GM19328 (cell line): ENCODE measurements at regions not wholly inside any gene's neighbourhood (a gene's known extent, or its start where the extent isn't known, plus 50 kb on each side); places are given as distances from the start of the nearest gene placed in this dataset.

Experiments used
- ATAC-seq: cut with Tn5 transposase; IDR thresholded peaks from one replicate; pipeline ENCODE4 v1.9.1; 2021; ENCODE audit warnings: mild to moderate bottlenecking, moderate library complexity; ENCODE audit not compliant: unreplicated experiment

GRCh38 chr6:156651486-156651885 is 125.7 kb upstream of the ARID1B start:
- ATAC-seq = no peak

GRCh38 chr6:156650896-156651390 is 126.2 kb upstream of the ARID1B start:
- no peak for ATAC-seq

DNA sequence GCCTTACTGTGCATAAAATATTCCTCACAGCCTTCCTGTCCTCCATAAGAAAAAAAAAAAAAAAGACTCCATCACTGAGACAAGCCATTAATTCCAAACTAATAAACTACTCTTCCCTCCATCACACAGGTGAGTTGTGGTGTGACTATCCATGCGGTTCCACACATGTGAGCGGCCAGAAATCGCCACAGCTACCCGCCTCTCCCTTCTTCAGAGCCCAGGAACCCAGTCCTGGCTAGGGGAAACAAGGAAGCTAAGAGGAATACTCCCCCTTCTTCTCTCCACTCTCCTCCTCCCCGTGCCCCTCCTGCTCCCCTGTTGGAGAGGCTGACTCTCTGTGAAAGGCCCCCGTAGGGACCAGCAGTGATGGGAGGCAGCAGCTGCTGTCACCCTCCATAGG is 128.6 kb upstream of the ARID1B start:
- no peak for ATAC-seq

- no peak for ATAC-seq
Observed at GRCh38 chr6:156647991-156648390, 129.2 kb upstream of the ARID1B start.

- ATAC-seq = no peak
Observed at GRCh38 chr6:156647140-156647784, 129.9 kb upstream of the ARID1B start.

GRCh38 chr6:156646496-156646895 is 130.7 kb upstream of the ARID1B start:
- no peak for ATAC-seq

GRCh38 chr6:156645097-156645496 is 132.1 kb upstream of the ARID1B start:
- ATAC-seq = no peak

GRCh38 chr6:156639009-156639721 is 138.0 kb upstream of the ARID1B start:
- no peak for ATAC-seq

DNA sequence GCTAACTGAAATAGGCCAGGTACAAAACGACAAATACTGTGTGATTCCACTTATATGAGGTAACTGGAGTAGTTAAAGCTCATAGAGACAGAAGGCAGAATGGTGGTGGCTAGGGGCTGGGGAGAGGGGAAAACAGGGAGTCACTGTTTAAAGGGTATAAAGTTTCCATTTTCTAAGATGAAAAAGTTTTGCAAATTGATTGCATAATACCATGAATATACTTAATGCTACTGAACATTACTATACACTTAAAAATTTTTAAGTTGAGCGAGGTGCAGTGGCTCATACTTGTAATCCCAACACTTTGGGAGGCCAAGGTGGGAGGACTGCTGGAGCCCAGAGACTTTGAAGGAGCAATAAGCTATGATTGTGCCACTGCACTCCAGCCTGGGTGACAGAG is 138.6 kb upstream of the ARID1B start:
- ATAC-seq = no peak

- ATAC-seq = no peak
Observed at GRCh38 chr6:156634951-156635371, 142.2 kb upstream of the ARID1B start.

DNA sequence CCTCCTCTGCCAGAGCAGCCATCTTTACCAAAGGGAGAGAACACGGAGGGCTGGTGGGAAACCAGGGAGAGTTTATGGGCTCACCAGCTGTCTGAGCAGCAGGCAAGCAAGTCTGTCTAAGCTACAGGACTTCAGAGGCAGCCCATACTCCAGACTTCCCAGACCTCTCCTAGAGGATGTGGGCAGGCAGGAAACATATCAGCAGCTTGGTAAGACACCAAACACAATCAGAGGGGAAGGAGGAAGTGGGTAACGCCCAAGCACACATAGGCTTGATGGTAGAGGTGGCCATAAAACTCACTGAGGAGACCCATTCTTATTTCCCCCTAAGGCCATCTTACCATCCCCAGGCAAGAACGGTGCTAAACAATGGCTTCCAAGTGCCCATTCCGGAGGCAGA is 143.1 kb upstream of the ARID1B start:
- ATAC-seq = no peak

DNA sequence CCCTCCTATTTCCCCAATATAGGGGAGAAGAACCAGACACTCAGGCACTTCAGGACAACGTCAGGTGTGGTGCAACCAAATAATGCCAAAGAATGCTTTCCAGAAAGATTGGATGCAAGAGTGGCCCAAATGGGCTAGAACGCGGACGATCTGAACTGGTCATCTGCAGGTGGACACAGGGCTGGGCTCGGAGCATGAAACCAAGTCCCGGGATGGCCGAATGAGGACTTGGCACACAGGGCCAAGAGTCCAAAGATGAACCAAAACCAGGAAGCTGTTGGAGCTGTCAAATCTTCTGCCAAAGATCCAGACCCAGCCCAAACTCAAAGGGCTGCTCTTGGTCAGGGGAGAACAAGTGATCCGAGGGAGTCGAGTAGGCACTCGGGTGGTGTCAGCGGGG is 143.9 kb upstream of the ARID1B start:
- no peak for ATAC-seq

- ATAC-seq = no peak
Observed at GRCh38 chr6:156630613-156631302, 146.4 kb upstream of the ARID1B start.

GRCh38 chr6:156628805-156629204 is 148.4 kb upstream of the ARID1B start:
- ATAC-seq = no peak

DNA sequence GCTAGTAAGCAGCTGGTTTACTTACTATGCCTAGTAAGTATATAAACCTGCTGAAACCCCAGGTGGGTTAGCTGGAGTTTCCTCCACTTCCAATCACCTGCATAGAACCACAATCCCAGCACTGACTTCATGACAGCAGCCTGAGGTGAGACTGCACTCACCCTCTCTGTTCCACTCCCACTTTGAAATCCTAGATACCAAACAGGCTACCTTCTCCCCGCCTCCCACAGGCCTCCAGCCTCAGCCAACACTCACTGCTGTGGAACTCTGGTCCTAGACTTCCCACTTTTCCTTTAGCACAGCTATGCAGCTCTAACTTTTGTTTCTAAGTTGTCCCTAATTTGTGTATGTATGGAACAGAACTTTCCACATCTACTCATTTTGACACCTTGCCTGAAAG is 149.7 kb upstream of the ARID1B start:
- no peak for ATAC-seq

DNA sequence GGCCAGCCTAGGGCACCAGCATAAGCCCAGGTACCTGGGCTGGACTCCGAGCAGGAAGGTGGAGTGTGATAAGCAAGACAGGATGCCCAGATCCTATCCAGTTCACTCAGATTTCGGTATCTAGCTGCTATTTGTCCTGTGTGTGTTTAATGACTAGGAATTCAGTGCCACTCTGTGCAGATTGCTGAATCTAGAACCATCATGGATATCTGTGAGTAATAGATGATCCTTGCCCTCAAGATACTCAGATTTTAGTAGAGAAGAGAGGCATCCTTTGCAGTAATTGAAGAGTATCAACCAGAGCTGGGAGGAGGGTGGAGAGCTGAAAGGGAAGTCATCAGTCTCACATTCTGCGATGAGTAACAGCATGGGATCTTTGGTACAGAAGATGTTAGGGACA is 155.0 kb upstream of the ARID1B start:
- no peak for ATAC-seq

- ATAC-seq = no peak
Observed at GRCh38 chr6:156620331-156620730, 156.8 kb upstream of the ARID1B start.

DNA sequence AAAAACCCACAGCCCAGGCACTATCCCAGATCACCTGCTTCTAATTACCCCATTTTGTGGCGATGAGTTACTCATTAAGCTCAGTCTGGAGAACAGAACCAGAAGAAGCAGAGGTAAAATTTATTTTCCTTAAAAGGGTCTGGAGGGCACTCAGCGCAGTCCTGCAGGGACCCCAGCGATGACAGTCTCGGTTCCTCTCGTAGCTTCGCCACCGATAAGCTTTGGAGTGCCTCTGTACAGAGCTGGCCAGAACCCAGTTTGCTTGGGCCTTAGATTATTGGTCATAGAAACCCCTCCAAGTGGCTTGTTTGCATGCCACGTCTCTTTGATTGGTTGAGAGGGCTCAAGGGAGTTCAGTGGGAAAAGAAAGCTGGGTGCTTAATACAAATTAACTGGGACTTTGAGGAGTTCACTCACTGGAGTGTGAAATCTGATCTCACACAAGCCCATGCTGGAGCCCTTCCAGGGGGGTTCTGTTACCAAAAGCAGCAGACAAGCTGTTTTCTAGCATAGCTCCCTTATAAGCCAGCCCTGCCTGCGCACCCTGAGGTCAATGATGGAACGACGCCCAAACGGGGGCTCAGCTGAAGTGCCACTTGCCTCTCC is 158.5 kb upstream of the ARID1B start:
- no peak for ATAC-seq

DNA sequence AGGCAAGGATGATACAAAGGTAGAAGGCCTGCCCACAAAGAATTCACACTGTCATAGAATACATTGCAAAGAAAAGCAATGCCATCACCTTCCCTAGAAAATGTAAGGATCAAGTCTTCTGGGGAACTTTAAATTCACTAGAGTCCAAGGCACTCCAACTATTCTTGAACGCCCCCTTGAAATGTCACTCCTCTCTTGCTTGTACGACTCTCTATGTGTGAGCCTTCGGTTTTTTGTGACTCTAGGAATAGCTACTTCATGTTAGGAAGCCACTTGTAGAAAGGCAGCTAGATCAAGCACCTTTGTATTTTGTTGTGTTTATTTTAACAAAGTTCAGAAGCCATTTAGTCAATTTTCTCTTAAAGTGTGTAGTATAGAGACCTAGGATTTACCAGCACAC is 159.2 kb upstream of the ARID1B start:
- ATAC-seq = no peak

DNA sequence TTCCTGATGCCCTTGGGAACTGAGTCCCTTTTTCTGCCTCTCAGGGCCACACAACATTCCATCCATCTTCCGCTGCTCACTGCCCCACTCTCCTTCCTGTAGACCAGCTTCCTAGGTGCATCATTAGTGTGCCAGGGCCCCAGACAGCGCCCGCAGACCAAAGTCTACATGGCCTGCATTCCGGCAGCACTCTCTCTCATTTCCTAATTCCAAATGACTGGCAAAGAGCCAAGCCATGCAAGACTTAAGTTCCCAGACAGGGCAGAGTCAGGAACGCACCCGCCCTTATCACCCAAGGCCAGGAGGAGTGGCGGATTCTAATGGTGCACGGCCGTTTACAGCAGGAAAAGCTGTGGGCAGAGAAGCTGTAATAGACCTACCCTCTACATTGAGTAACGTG is 159.8 kb upstream of the ARID1B start:
- no peak for ATAC-seq

DNA sequence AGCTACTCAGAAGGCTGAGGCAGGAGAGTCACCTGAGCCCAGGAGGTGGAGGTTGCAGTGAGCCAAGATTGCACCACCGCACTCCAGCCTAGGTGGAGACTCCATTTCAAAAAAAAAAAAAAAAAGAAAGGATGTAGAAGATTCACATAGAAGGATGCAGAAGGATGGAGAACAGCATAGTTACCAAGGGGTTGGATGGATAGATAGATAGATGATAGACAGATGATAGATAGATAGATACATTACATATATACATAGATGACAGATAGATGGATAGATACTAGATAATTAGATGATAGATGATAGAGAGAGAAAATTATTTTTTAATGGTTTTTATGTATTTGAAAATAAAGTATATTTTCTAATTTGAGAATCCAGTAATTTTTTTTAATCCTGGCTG is 160.7 kb upstream of the ARID1B start:
- ATAC-seq = no peak

- ATAC-seq = no peak
Observed at GRCh38 chr6:156613996-156614395, 163.2 kb upstream of the ARID1B start.
